Midbrain (tissue), 1 donor: ENCODE measurements at regions not wholly inside any gene's neighbourhood (a gene's known extent, or its start where the extent isn't known, plus 50 kb on each side); places are given as distances from the start of the nearest gene placed in this dataset.

Experiments used
- DNase-seq: peaks from one replicate; lab custom pipeline; 2025; lab: John Stamatoyannopoulos, UW

- no peak for DNase-seq
These were observed 291.0 kb downstream of the NSG2 start for GRCh38 chr5:174336479-174336878.

- DNase-seq = no peak
These were observed 292.0 kb downstream of the NSG2 start for GRCh38 chr5:174337276-174338184.

DNA sequence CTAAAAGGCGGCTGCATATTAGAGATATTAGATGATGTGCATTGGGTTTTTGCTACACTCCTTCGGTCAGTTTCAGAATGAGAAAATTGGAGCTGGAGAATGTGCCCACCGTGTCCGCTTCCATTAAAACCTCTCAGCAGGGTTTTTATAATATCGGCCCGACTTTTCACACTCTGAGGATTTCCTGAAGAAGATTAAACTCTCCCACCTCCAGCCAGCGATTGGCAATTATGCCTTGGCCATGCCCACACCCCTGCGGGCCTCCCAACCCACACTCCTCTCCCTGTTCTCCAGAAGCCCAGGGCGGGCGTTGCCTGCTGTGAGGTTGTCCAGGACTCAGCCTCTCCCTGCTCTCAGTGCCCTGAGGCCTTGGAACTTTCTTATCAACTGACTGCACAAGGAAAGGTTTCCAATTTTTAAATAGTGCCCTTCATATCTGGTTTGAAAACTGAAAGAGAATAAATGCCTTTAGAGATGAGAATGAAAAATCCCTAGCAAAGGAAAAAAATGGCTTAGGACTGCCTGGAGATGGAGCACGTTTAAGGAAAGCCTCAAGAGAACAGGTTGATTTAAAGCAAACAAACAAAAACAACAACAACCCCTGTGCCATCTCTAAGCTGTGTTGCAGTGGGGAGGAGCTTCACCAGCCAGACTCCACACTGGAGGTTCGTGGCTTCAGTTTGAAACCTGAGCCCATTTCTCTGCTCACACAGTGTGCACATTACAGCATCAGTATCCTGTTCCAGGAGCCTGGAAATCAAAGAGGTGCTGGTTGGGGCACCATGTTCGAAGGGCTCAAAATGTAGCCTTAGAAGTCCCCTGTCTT is 292.9 kb downstream of the NSG2 start:
- DNase-seq = no peak

DNA sequence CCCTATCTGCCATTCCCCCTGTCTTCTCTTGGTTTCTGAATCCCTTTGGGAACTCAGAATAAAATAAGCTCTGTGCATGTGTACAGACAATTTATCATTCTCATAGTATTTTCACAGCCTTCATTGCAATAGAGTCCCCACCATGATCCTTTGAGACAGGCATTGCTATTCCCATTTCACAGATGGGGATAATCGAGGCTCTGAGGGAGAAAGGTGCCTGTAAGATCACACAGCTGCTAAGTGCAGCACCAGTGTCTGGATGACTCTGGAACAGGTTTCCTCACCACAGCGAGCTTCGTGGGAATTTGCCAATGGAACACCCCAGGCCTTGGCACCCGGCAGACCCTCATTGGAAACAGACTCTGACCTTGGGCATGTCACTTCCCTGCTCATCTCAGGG is 293.6 kb downstream of the NSG2 start:
- no peak for DNase-seq

GRCh38 chr5:174340226-174340625 is 294.7 kb downstream of the NSG2 start:
- DNase-seq = no peak

DNA sequence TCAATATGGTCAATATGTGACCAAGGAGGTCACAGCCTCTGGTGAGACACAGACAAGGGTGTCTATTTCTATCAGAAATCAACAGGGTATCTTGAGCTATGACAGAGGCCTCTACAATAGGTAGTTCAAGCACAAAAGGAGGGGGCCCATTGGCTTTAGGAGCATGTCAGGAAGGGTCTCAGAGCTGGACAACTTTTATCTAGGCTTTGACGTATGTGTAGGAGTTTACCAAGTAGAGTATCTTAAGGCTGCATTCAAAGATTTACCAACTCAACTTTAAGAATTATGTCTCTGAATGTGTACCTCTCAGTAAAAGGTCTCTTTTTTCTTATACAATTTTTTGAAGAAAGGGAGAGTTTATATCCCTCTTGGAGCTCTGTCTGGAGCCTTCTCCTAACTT is 297.2 kb downstream of the NSG2 start:
- DNase-seq = no peak

- DNase-seq = no peak
These were observed 298.3 kb downstream of the NSG2 start for GRCh38 chr5:174343826-174344225.

DNA sequence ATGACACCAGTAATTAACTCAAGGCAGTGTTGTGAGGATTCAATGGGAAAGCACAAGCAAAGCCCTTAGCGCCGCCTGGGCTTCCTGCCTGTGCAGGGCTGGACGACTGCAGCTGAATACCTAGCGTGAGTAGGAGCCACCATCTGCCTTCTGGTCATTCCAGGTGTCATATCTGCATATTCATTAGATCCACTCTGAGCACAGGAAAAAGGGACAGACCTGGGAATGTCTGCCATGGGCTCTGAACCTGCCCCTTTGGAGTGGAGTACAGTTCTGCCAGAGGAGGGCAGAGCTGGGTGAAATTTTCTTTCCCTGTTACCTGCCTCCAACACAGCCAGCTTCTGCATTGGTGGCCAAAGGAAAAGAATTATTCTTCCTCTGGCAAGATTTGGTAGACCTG is 298.8 kb downstream of the NSG2 start:
- no peak for DNase-seq

GRCh38 chr5:174347183-174347582 is 301.7 kb downstream of the NSG2 start:
- DNase-seq = no peak

- DNase-seq = no peak
These were observed 302.9 kb downstream of the NSG2 start for GRCh38 chr5:174348311-174348981.

DNA sequence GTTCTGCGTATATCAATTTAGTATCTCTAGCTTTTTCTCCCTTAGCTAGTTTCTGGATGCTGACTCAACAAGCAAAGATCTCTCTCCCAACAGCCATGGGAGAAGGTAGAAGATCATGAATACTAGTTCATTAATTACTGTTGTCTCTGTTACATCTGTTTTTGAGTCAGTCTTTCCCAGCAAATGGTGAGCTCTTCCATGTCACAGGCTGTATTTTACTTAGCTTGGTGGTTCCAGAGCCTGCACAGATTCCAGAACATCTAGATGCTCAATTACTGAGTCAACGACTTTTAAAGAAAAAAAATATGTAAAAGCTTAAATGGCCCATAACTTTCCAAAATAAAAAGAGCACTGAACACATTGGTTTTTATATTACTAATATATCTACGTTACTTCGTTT is 307.2 kb downstream of the NSG2 start:
- DNase-seq = no peak

- DNase-seq = no peak
These were observed 309.1 kb downstream of the NSG2 start for GRCh38 chr5:174354571-174354970.

DNA sequence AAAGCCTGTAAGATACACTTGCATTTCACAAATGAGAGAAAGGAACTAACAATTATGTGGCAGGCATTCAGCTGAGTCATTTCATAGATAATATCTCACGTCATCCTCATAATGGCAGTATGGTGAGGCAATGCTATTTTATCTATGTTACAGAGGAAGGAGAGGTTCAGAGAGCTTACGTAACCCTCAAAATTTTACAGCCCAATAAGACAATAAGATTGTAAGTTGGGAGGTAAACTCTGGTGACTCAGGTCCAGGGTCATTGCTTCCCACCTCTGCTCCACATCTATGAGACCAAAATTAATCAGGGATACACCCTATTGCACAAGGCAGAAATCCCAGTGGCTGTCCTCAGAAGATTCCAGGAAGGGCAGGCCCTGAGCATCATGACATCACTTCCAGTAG is 309.7 kb downstream of the NSG2 start:
- no peak for DNase-seq

- DNase-seq = no peak
These were observed 310.5 kb downstream of the NSG2 start for GRCh38 chr5:174355995-174356394.

GRCh38 chr5:174356536-174356935 is 311.0 kb downstream of the NSG2 start:
- DNase-seq = no peak

GRCh38 chr5:174358276-174358675 is 312.8 kb downstream of the NSG2 start:
- no peak for DNase-seq

GRCh38 chr5:174359071-174359470 is 313.6 kb downstream of the NSG2 start:
- no peak for DNase-seq

- DNase-seq = no peak
These were observed 317.0 kb downstream of the NSG2 start for GRCh38 chr5:174362514-174362913.

GRCh38 chr5:174363934-174364333 is 318.4 kb downstream of the NSG2 start:
- DNase-seq = no peak

DNA sequence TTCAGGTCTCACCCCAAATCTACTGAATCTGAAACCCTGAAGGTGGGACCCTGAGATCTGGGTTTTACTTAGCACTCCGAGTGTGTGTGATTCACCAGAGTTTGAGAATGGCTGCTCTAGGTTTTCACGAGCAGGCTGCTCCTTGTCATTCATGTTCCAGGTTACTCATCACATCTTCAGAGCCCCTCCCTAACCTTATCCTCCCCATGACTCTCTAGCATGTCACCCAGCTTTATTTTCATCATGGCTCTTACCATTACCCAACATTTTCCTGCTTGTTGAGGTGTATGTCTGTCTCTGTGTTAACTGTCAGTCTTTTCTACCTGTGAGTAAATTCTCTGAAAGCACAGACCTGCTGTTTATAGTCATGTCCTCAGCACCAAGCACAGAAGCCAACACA is 319.2 kb downstream of the NSG2 start:
- no peak for DNase-seq

DNA sequence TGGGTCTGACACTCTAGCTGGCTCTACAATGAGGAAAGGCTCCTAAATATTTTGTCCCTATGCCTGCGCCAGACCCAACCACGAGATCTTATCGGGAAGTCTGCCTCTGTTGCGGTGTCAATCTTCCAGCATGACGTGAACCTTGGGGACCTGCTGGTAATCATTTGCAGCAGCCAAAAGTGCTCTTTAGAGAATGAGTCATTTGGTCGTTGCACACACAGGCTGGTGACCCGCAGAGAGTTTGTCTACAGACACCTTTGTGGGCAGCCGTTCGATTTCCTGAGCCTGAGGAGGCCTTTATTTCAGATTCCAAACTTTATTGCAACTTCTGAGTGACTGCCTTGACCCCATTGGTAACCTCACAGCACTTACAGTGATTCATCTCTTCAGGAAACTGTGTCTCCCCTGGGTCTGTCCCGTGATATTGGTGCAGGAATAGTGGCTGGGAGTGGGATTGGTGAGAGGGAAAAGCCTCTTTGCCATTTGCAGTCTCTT is 326.1 kb downstream of the NSG2 start:
- no peak for DNase-seq

DNA sequence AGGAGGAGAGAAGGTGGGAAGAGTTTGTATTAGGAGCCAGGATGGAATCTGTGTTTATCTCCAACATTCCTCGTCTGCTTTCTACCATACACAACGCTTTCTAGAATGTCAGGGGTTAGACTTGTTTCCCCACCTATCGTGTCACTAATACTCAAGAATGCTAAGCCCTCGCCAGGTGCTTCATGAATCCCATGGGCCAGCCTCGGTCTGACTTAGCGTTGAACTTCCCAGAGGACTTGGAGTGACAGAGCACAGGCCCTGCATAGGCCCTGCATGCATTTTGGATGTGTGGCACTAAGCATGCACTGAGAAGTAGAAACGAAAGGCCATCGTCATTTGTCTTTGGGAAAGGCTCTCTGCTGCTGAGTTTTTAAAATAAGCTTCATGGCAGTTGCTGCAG is 328.7 kb downstream of the NSG2 start:
- no peak for DNase-seq
